Endothelial cell of umbilical vein (primary cell): ENCODE measurements at regions not wholly inside any gene's neighbourhood (a gene's known extent, or its start where the extent isn't known, plus 50 kb on each side); places are given as distances from the start of the nearest gene placed in this dataset.
"Not testable (repeated sequence)": the region's sequence is repeated elsewhere in the genome, so short reads cannot be mapped to it uniquely, and the experiment has no call there.

Experiments
- BruUV-seq: library from RNA; stranded (reverse); fragments of 400-500 nt; replicated peaks from 2 replicates; lab custom pipeline; 2021; lab: Mats Ljungman, UMichigan
- CTCF ChIA-PET: fragments of 300-600, 350-600 bp; sonication (Branson Sonifier 250); formaldehyde crosslinking; loops from one replicate; lab custom pipeline; 2021; ENCODE audit warnings: antibody characterized with exemption, inconsistent platforms; lab: Charles Lee
- POLR2A ChIA-PET: fragments of 300-600, 350-600 bp; sonication (Branson Sonifier 250); formaldehyde crosslinking; loops from one replicate; lab custom pipeline; 2021; ENCODE audit warnings: antibody characterized with exemption, inconsistent platforms; lab: Charles Lee
- DNase-seq: peaks from one replicate; pipeline ENCODE4 v3.0.0-alpha.2; 2011; ENCODE audit warnings: low read depth, low spot score
- FAIRE-seq: peaks from 2 replicates; lab custom pipeline; 2011; peaks lifted over from hg19 to GRCh38; lab: Jason Lieb, UNC
- H2AFZ ChIP-seq: 2 replicates; pipeline ENCODE4 v1.6.0; 2012; ENCODE audit warnings: low read depth, low read length, control low read depth, inconsistent platforms
- H3K27ac ChIP-seq: 2 replicates; pipeline ENCODE4 v1.5.1; 2011; ENCODE audit warnings: low read depth, mild to moderate bottlenecking, control low read depth, low read length, moderate library complexity; ENCODE audit not compliant: insufficient read depth
- H3K27me3 ChIP-seq, 2 experiments: 2 replicates each; pipeline versions ENCODE4 v1.6.0 to v1.6.1; 2011; ENCODE audit warnings: low read length in 2 of 2, mixed read lengths in 1 of 2; ENCODE audit not compliant: control insufficient read depth in 2 of 2, insufficient read depth in 2 of 2
- H3K36me3 ChIP-seq, 2 experiments: 2 replicates in 1 of 2; 3 replicates in 1 of 2; pipeline ENCODE4 v1.5.1; 2011; ENCODE audit warnings: low read length in 2 of 2, mild to moderate bottlenecking in 1 of 2, moderate library complexity in 1 of 2; ENCODE audit not compliant: control insufficient read depth in 2 of 2, insufficient read depth in 2 of 2; ENCODE audit errors: extremely low read depth in 1 of 2
- H3K4me1 ChIP-seq: 3 replicates; pipeline ENCODE4 v1.5.1; 2011; ENCODE audit warnings: mild to moderate bottlenecking, low read length; ENCODE audit not compliant: control insufficient read depth, insufficient read depth; ENCODE audit errors: extremely low read depth
- H3K4me2 ChIP-seq: 2 replicates; pipeline ENCODE4 v1.6.1; 2011; ENCODE audit warnings: low read length, control low read depth, mixed read lengths; ENCODE audit not compliant: insufficient read depth
- H3K4me3 ChIP-seq, 3 experiments: fragments of 200-600 bp in 1 of 3; sonication (generic), shearing (Covaris generic) in 1 of 3; replicated peaks in 1 of 3; 2 replicates each; pipeline ENCODE4 v1.5.1; 2011 to 2016; ENCODE audit warnings: control low read depth in 3 of 3, low read length in 3 of 3, mild to moderate bottlenecking in 2 of 3, inconsistent platforms in 1 of 3, low read depth in 1 of 3, moderate library complexity in 1 of 3; ENCODE audit not compliant: insufficient read depth in 1 of 3
- H3K79me2 ChIP-seq: 2 replicates; pipeline ENCODE4 v1.6.0; 2012; ENCODE audit warnings: low read length, inconsistent platforms; ENCODE audit not compliant: control insufficient read depth, insufficient read depth
- H3K9ac ChIP-seq: replicated peaks from 2 replicates; pipeline ENCODE3; 2011; ENCODE audit warnings: low read length, control low read depth; ENCODE audit not compliant: insufficient read depth; ENCODE audit errors: extremely low read depth
- H3K9me1 ChIP-seq: replicated peaks from 3 replicates; pipeline ENCODE4 v1.6.0; 2011; ENCODE audit warnings: mild to moderate bottlenecking, low read length; ENCODE audit not compliant: control insufficient read depth, insufficient read depth; ENCODE audit errors: extremely low read depth
- H3K9me3 ChIP-seq: replicated peaks from 2 replicates; pipeline ENCODE4 v1.5.1; 2012; ENCODE audit warnings: low read length, inconsistent platforms; ENCODE audit not compliant: control insufficient read depth, insufficient read depth
- H4K20me1 ChIP-seq: replicated peaks from 2 replicates; pipeline ENCODE3; 2011; ENCODE audit warnings: mild to moderate bottlenecking, low read length; ENCODE audit not compliant: control insufficient read depth, insufficient read depth; ENCODE audit errors: extremely low read depth
- FOS ChIP-seq: IDR thresholded peaks from 2 replicates; pipeline ENCODE4 v1.6.1; 2011; ENCODE audit warnings: mild to moderate bottlenecking, low read length, moderate library complexity, borderline replicate concordance; ENCODE audit not compliant: insufficient read depth
- JUN ChIP-seq: IDR thresholded peaks from 2 replicates; pipeline ENCODE4 v1.6.1; 2011; ENCODE audit warnings: borderline replicate concordance, low read depth; ENCODE audit not compliant: insufficient read length, insufficient read depth
- MYC ChIP-seq: IDR thresholded peaks from one replicate; pipeline ENCODE4 v1.6.1; 2011; ENCODE audit warnings: mild to moderate bottlenecking, low read depth, low read length
- POLR2AphosphoS5 ChIP-seq: IDR thresholded peaks from 2 replicates; pipeline ENCODE4 v1.6.1; 2012; ENCODE audit warnings: low read depth, mild to moderate bottlenecking, control low read depth, low read length, moderate library complexity; ENCODE audit not compliant: insufficient read depth
- dilution Hi-C: fragments of 300-500 bp; cut with MboI; formaldehyde crosslinking; loops from one replicate; pipeline ENCODE4 v1.15.0; 2019; ENCODE audit warnings: low sequenced_read_pairs; ENCODE audit not compliant: extremely low pct_ligation_motif_present
- intact Hi-C: fragments of 100-400 bp; cut with micrococcal nuclease; formaldehyde crosslinking; loops from one replicate; pipeline ENCODE4 v1.10.0; 2022
- TF ChIP-seq, protein P1 (sequence below): IDR thresholded peaks from 2 replicates; pipeline ENCODE4 v1.6.1; 2011; ENCODE audit not compliant: insufficient read depth, insufficient read length
- TF ChIP-seq, protein P2 (sequence below), 2 donors: IDR thresholded peaks; 1 replicate in 1 of 2; 2 replicates in 1 of 2; pipeline ENCODE4 v1.5.1; 2011; ENCODE audit warnings: low read length in 2 of 2, mild to moderate bottlenecking in 2 of 2, moderate library complexity in 2 of 2, control low read depth in 1 of 2, inconsistent platforms in 1 of 2, low read depth in 1 of 2; ENCODE audit not compliant: insufficient read depth in 1 of 2; ENCODE audit errors: extremely low read depth in 1 of 2

DNA sequence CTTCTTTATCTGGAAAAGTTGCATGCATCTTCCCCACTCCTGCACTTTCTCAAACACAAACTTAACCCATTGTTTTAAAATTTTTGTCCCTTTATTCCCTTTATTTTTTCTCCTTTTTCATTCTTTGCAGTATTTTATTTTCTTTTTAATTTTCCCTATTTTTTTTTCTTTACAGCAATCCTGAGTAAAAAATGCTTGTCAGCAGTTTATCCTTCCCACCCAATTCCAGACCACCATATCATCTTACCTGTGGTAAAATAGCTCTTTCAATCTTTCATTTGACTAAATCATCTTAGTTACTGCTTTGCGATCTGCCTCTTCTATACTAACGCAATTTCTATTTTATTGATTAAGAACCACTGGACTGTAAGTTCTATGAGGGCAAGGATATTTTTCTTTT, 450.5 kb downstream of the KLHL4 start:
- no TSS peak for BruUV-seq
- ChIA-PET CTCF (no interaction called here), POLR2A (no interaction called here)
- H3K27me3 ChIP-seq = no peaks in the 10 kb centered on the region
- H3K9me1 ChIP-seq = no peaks in the 10 kb centered on the region
- TF ChIP-seq, protein P1, sequence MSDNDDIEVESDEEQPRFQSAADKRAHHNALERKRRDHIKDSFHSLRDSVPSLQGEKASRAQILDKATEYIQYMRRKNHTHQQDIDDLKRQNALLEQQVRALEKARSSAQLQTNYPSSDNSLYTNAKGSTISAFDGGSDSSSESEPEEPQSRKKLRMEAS = no peak
- TF ChIP-seq POLR2AphosphoS5 (no peak), JUN (no peak), MYC (no peak), FOS (no peak)
- TF ChIP-seq, protein P2, sequence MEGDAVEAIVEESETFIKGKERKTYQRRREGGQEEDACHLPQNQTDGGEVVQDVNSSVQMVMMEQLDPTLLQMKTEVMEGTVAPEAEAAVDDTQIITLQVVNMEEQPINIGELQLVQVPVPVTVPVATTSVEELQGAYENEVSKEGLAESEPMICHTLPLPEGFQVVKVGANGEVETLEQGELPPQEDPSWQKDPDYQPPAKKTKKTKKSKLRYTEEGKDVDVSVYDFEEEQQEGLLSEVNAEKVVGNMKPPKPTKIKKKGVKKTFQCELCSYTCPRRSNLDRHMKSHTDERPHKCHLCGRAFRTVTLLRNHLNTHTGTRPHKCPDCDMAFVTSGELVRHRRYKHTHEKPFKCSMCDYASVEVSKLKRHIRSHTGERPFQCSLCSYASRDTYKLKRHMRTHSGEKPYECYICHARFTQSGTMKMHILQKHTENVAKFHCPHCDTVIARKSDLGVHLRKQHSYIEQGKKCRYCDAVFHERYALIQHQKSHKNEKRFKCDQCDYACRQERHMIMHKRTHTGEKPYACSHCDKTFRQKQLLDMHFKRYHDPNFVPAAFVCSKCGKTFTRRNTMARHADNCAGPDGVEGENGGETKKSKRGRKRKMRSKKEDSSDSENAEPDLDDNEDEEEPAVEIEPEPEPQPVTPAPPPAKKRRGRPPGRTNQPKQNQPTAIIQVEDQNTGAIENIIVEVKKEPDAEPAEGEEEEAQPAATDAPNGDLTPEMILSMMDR (IDR thresholded peaks at IDR 0.05; ENCODE audit: extremely low read depth in 1 of 2, insufficient read depth in 1 of 2, low read depth in 1 of 2, low read length in 2 of 2) = no peak
- intact Hi-C loops = no loop called here
- dilution Hi-C loops = no loop called here
- H3K9ac ChIP-seq = no peak overlapping the region
- no peak for FAIRE-seq
- DNase-seq = no peak
- H4K20me1 ChIP-seq = no peaks in the 10 kb centered on the region
- H3K4me2 ChIP-seq = no peak overlapping the region
- no peaks in the 10 kb centered on the region for H3K4me1 ChIP-seq
- H3K79me2 ChIP-seq = no peaks in the 10 kb centered on the region
- H2AFZ ChIP-seq = no peak overlapping the region
- H3K9me3 ChIP-seq = no peaks in the 10 kb centered on the region
- H3K27ac ChIP-seq = no peak overlapping the region
- no peaks in the 10 kb centered on the region for H3K36me3 ChIP-seq
- H3K4me3 ChIP-seq = no peak overlapping the region

DNA sequence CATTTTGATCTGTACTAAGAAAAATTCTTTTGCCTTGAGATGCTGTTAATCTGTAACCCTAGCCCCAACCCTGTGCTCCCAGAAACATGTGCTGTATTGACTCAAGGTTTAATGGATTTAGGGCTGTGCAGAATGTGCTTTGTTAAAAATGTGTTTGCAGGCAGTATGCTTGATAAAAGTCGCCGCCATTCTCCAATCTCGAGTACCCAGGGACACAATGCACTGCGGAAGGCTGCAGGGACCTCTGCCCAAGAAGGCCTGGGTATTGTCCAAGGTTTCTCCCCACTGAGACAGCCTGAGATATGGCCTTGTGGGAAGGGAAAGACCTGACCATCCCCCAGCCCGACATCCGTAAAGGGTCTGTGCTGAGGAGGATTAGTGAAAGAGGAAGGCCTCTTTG, 454.5 kb downstream of the KLHL4 start:
- dilution Hi-C loops, H3K9ac ChIP-seq, FAIRE-seq, DNase-seq, H3K4me1 ChIP-seq, H3K4me3 ChIP-seq, H3K36me3 ChIP-seq, H3K79me2 ChIP-seq, CTCF ChIA-PET, H3K27ac ChIP-seq, H2AFZ ChIP-seq, POLR2A ChIA-PET, BruUV-seq, H3K9me1 ChIP-seq, H3K4me2 ChIP-seq, H4K20me1 ChIP-seq, H3K27me3 ChIP-seq, intact Hi-C loops, H3K9me3 ChIP-seq: not testable (repeated sequence)
